GM23338 (cell line): ENCODE measurements at regions not wholly inside any gene's neighbourhood (a gene's known extent, or its start where the extent isn't known, plus 50 kb on each side); places are given as distances from the start of the nearest gene placed in this dataset.

Experiments
- ATAC-seq: fragments of 200-7000 bp; cut with Tn5 transposase; 3 replicates; pipeline ENCODE4 v1.9.1; 2020
- DNase-seq: peaks from one replicate; pipeline ENCODE4 v3.0.0-alpha.2; 2015; ENCODE audit warnings: low spot score
- H2AFZ ChIP-seq: fragments of 200-600 bp; sonication (generic); 2 replicates; pipeline ENCODE4 v1.8.0; 2016; ENCODE audit warnings: antibody characterized with exemption, mild to moderate bottlenecking, moderate library complexity
- H3F3A ChIP-seq: fragments of 200-600 bp; sonication (generic); replicated peaks from 2 replicates; pipeline ENCODE4 v1.8.0; 2017; ENCODE audit warnings: antibody characterized with exemption, mixed run types, low read depth
- H3K27ac ChIP-seq: fragments of 200-600 bp; sonication (generic); 2 replicates; pipeline ENCODE4 v1.6.1; 2016; ENCODE audit warnings: low read depth
- H3K27me3 ChIP-seq: fragments of 200-600 bp; sonication (generic); 2 replicates; pipeline ENCODE4 v1.8.0; 2016; ENCODE audit warnings: mild to moderate bottlenecking, mixed run types, moderate library complexity; ENCODE audit not compliant: insufficient read depth
- H3K36me3 ChIP-seq: fragments of 200-600 bp; sonication (generic); 2 replicates; pipeline ENCODE4 v1.8.0; 2016; ENCODE audit warnings: mild to moderate bottlenecking; ENCODE audit not compliant: insufficient read depth
- H3K4me1 ChIP-seq: fragments of 200-600 bp; sonication (generic); 2 replicates; pipeline ENCODE4 v1.8.0; 2016; ENCODE audit warnings: mild to moderate bottlenecking, moderate library complexity; ENCODE audit not compliant: insufficient read depth
- H3K4me2 ChIP-seq: fragments of 200-600 bp; sonication (generic); 2 replicates; pipeline ENCODE4 v1.7.1; 2017; ENCODE audit warnings: mixed run types
- H3K4me3 ChIP-seq: fragments of 200-600 bp; sonication (generic); 2 replicates; pipeline ENCODE4 v1.6.1; 2016; ENCODE audit warnings: mixed run types
- H3K79me2 ChIP-seq: fragments of 200-600 bp; sonication (generic); replicated peaks from 2 replicates; pipeline ENCODE4 v1.8.0; 2017; ENCODE audit warnings: mild to moderate bottlenecking; ENCODE audit not compliant: insufficient read depth
- H3K9me2 ChIP-seq: fragments of 200-600 bp; sonication (generic); 2 replicates; pipeline ENCODE4 v1.8.0; 2017; ENCODE audit not compliant: insufficient read depth
- H4K20me1 ChIP-seq: fragments of 200-600 bp; sonication (generic); replicated peaks from 2 replicates; pipeline ENCODE4 v1.8.0; 2017; ENCODE audit warnings: mild to moderate bottlenecking; ENCODE audit not compliant: insufficient read depth
- H3K27ac Mint-ChIP-seq: 2 replicates; pipeline ENCODE4 v1.8.0; 2020; ENCODE audit warnings: inconsistent platforms, mild to moderate bottlenecking, moderate library complexity, mixed read lengths
- H3K27me3 Mint-ChIP-seq: 3 replicates; pipeline ENCODE4 v1.8.0; 2022; ENCODE audit warnings: low read depth, mild to moderate bottlenecking, moderate library complexity, mixed read lengths, inconsistent platforms; ENCODE audit not compliant: insufficient read depth, poor library complexity
- H3K36me3 Mint-ChIP-seq: 3 replicates; pipeline ENCODE4 v1.8.0; 2021; ENCODE audit warnings: low read depth, mild to moderate bottlenecking, inconsistent platforms, moderate library complexity, mixed read lengths
- H3K4me1 Mint-ChIP-seq: 3 replicates; pipeline ENCODE4 v1.8.0; 2020; ENCODE audit warnings: mild to moderate bottlenecking, inconsistent platforms, mixed read lengths
- H3K4me3 Mint-ChIP-seq: 3 replicates; pipeline ENCODE4 v1.8.0; 2021; ENCODE audit warnings: moderate library complexity, mild to moderate bottlenecking, inconsistent platforms, mixed read lengths
- H3K9me3 Mint-ChIP-seq: 3 replicates; pipeline ENCODE4 v1.8.0; 2020; ENCODE audit warnings: moderate library complexity, mild to moderate bottlenecking, inconsistent platforms, mixed read lengths
- EZH2phosphoT487 ChIP-seq: fragments of 200-600 bp; sonication (generic); IDR thresholded peaks from one replicate; pipeline ENCODE4 v1.8.1; 2018; ENCODE audit warnings: antibody characterized with exemption; ENCODE audit not compliant: unreplicated experiment
- NANOG ChIP-seq: IDR thresholded peaks from 2 replicates; pipeline ENCODE4 v1.6.1; 2016; ENCODE audit warnings: antibody characterized with exemption, borderline replicate concordance
- POLR2AphosphoS5 ChIP-seq: IDR thresholded peaks from 2 replicates; pipeline ENCODE4 v1.6.1; 2016; ENCODE audit warnings: antibody characterized with exemption, low read depth
- STAT1 ChIP-seq: IDR thresholded peaks from one replicate; pipeline ENCODE4 v1.6.1; 2016; ENCODE audit warnings: antibody characterized with exemption; ENCODE audit not compliant: unreplicated experiment
- ZNF114 ChIP-seq: fragments of 250-450 bp; sonication (Bioruptor Pico); IDR thresholded peaks from 2 replicates; pipeline ENCODE4 v1.5.0; 2020; ENCODE audit warnings: mild to moderate bottlenecking, moderate library complexity
- ZNF331 ChIP-seq: fragments of 250-450 bp; sonication (Bioruptor Pico); IDR thresholded peaks from 2 replicates; pipeline ENCODE4 v1.5.0; 2020; ENCODE audit warnings: low read depth, mild to moderate bottlenecking, moderate library complexity
- TF ChIP-seq, protein P1 (sequence below): IDR thresholded peaks from one replicate; pipeline ENCODE4 v1.6.1; 2018; ENCODE audit warnings: antibody characterized with exemption; ENCODE audit not compliant: unreplicated experiment
- TF ChIP-seq, protein P2 (sequence below): fragments of 250-450 bp; sonication (Bioruptor Pico); IDR thresholded peaks from 2 replicates; pipeline ENCODE4 v1.5.0; 2020; ENCODE audit warnings: mild to moderate bottlenecking, moderate library complexity
- TF ChIP-seq, protein P3 (sequence below), 2 experiments: fragments of 200-600 bp in 1 of 2; sonication (generic) in 1 of 2; conservative IDR thresholded peaks; 2 replicates each; pipeline versions ENCODE4 v1.5.1 to v1.6.1; 2016 to 2017; ENCODE audit warnings: antibody characterized with exemption in 2 of 2, low read depth in 2 of 2, mild to moderate bottlenecking in 2 of 2, moderate library complexity in 1 of 2

DNA sequence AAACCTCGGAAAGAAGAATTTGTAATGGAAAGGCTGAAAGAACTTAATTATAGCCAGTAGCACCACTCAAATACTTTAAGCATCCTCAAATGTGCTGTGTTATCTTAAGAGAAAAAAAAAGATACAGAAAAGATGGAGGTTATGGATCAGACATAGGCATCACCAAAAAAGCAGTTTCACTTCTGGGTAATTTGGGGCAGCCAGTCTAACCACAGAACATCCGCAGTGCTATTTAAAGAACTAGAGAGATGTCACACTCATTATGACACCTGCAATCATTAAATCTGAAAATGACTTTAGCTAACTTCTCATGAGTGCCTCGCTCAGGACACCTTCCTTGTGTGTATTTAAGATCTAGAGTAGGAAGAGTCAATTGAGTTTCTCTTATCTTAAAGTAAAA lies 211.8 kb downstream of the RBM26 start:
- no peaks in the 10 kb centered on the region for H3K9me3 Mint-ChIP-seq
- no peaks in the 10 kb centered on the region for H3F3A ChIP-seq
- H3K36me3 Mint-ChIP-seq: no peaks in the 10 kb centered on the region
- H3K27ac Mint-ChIP-seq: no peak overlapping the region
- no peak overlapping the region for H3K27ac ChIP-seq
- no peaks in the 10 kb centered on the region for H3K79me2 ChIP-seq
- H4K20me1 ChIP-seq: no peaks in the 10 kb centered on the region
- no peaks in the 10 kb centered on the region for H3K27me3 ChIP-seq
- no peak overlapping the region for H3K4me2 ChIP-seq
- no peaks in the 10 kb centered on the region for H3K27me3 Mint-ChIP-seq
- no peaks in the 10 kb centered on the region for H3K36me3 ChIP-seq
- H3K4me3 ChIP-seq: no peak overlapping the region
- no peak overlapping the region for H2AFZ ChIP-seq
- peaks cover 21% of the 10 kb centered on the region for H3K4me1 ChIP-seq
- TF ChIP-seq NANOG (no peak), ZNF331 (CRISPR knock-in tag) (no peak), EZH2phosphoT487 (no peak), POLR2AphosphoS5 (no peak), STAT1 (no peak), ZNF114 (CRISPR knock-in tag) (no peak)
- TF ChIP-seq, protein P1, sequence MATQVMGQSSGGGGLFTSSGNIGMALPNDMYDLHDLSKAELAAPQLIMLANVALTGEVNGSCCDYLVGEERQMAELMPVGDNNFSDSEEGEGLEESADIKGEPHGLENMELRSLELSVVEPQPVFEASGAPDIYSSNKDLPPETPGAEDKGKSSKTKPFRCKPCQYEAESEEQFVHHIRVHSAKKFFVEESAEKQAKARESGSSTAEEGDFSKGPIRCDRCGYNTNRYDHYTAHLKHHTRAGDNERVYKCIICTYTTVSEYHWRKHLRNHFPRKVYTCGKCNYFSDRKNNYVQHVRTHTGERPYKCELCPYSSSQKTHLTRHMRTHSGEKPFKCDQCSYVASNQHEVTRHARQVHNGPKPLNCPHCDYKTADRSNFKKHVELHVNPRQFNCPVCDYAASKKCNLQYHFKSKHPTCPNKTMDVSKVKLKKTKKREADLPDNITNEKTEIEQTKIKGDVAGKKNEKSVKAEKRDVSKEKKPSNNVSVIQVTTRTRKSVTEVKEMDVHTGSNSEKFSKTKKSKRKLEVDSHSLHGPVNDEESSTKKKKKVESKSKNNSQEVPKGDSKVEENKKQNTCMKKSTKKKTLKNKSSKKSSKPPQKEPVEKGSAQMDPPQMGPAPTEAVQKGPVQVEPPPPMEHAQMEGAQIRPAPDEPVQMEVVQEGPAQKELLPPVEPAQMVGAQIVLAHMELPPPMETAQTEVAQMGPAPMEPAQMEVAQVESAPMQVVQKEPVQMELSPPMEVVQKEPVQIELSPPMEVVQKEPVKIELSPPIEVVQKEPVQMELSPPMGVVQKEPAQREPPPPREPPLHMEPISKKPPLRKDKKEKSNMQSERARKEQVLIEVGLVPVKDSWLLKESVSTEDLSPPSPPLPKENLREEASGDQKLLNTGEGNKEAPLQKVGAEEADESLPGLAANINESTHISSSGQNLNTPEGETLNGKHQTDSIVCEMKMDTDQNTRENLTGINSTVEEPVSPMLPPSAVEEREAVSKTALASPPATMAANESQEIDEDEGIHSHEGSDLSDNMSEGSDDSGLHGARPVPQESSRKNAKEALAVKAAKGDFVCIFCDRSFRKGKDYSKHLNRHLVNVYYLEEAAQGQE: no peak
- TF ChIP-seq, protein P2, sequence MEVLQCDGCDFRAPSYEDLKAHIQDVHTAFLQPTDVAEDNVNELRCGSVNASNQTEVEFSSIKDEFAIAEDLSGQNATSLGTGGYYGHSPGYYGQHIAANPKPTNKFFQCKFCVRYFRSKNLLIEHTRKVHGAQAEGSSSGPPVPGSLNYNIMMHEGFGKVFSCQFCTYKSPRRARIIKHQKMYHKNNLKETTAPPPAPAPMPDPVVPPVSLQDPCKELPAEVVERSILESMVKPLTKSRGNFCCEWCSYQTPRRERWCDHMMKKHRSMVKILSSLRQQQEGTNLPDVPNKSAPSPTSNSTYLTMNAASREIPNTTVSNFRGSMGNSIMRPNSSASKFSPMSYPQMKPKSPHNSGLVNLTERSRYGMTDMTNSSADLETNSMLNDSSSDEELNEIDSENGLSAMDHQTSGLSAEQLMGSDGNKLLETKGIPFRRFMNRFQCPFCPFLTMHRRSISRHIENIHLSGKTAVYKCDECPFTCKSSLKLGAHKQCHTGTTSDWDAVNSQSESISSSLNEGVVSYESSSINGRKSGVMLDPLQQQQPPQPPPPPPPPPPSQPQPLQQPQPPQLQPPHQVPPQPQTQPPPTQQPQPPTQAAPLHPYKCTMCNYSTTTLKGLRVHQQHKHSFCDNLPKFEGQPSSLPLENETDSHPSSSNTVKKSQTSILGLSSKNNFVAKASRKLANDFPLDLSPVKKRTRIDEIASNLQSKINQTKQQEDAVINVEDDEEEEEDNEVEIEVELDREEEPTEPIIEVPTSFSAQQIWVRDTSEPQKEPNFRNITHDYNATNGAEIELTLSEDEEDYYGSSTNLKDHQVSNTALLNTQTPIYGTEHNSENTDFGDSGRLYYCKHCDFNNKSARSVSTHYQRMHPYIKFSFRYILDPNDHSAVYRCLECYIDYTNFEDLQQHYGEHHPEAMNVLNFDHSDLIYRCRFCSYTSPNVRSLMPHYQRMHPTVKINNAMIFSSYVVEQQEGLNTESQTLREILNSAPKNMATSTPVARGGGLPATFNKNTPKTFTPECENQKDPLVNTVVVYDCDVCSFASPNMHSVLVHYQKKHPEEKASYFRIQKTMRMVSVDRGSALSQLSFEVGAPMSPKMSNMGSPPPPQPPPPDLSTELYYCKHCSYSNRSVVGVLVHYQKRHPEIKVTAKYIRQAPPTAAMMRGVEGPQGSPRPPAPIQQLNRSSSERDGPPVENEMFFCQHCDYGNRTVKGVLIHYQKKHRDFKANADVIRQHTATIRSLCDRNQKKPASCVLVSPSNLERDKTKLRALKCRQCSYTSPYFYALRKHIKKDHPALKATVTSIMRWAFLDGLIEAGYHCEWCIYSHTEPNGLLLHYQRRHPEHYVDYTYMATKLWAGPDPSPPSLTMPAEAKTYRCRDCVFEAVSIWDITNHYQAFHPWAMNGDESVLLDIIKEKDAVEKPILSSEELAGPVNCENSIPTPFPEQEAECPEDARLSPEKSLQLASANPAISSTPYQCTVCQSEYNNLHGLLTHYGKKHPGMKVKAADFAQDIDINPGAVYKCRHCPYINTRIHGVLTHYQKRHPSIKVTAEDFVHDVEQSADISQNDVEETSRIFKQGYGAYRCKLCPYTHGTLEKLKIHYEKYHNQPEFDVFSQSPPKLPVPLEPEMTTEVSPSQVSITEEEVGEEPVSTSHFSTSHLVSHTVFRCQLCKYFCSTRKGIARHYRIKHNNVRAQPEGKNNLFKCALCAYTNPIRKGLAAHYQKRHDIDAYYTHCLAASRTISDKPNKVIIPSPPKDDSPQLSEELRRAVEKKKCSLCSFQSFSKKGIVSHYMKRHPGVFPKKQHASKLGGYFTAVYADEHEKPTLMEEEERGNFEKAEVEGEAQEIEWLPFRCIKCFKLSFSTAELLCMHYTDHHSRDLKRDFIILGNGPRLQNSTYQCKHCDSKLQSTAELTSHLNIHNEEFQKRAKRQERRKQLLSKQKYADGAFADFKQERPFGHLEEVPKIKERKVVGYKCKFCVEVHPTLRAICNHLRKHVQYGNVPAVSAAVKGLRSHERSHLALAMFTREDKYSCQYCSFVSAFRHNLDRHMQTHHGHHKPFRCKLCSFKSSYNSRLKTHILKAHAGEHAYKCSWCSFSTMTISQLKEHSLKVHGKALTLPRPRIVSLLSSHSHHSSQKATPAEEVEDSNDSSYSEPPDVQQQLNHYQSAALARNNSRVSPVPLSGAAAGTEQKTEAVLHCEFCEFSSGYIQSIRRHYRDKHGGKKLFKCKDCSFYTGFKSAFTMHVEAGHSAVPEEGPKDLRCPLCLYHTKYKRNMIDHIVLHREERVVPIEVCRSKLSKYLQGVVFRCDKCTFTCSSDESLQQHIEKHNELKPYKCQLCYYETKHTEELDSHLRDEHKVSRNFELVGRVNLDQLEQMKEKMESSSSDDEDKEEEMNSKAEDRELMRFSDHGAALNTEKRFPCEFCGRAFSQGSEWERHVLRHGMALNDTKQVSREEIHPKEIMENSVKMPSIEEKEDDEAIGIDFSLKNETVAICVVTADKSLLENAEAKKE: no peak
- TF ChIP-seq, protein P3, sequence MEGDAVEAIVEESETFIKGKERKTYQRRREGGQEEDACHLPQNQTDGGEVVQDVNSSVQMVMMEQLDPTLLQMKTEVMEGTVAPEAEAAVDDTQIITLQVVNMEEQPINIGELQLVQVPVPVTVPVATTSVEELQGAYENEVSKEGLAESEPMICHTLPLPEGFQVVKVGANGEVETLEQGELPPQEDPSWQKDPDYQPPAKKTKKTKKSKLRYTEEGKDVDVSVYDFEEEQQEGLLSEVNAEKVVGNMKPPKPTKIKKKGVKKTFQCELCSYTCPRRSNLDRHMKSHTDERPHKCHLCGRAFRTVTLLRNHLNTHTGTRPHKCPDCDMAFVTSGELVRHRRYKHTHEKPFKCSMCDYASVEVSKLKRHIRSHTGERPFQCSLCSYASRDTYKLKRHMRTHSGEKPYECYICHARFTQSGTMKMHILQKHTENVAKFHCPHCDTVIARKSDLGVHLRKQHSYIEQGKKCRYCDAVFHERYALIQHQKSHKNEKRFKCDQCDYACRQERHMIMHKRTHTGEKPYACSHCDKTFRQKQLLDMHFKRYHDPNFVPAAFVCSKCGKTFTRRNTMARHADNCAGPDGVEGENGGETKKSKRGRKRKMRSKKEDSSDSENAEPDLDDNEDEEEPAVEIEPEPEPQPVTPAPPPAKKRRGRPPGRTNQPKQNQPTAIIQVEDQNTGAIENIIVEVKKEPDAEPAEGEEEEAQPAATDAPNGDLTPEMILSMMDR (conservative IDR thresholded peaks at IDR 0.05; ENCODE audit: low read depth in 2 of 2): no peak
- peaks cover 27% of the 10 kb centered on the region for H3K4me1 Mint-ChIP-seq
- no peak overlapping the region for H3K4me3 Mint-ChIP-seq
- ATAC-seq: no peak
- no peak for DNase-seq
- H3K9me2 ChIP-seq: no peaks in the 10 kb centered on the region; the same call in 1 of the 2 replicates
